OCI-LY3 (cell line): ENCODE measurements at regions not wholly inside any gene's neighbourhood (a gene's known extent, or its start where the extent isn't known, plus 50 kb on each side); places are given as distances from the start of the nearest gene placed in this dataset.
"Not testable (repeated sequence)": the region's sequence is repeated elsewhere in the genome, so short reads cannot be mapped to it uniquely, and the experiment has no call there.

Source experiments
- CTCF ChIP-seq: fragments of 200-600, 300-600 bp; sonication (generic); IDR thresholded peaks from 2 replicates; pipeline ENCODE4 v1.5.1; 2014; ENCODE audit warnings: antibody characterized with exemption, low read length, low read depth
- EZH2phosphoT487 ChIP-seq: fragments of 200-600 bp; shearing (Covaris generic); IDR thresholded peaks from 2 replicates; pipeline ENCODE4 v1.6.1; 2018; ENCODE audit warnings: antibody characterized with exemption, mixed run types, low read depth

GRCh38 chr7:27457603-27458565 is 204.8 kb downstream of the HIBADH start:
- TF ChIP-seq CTCF, EZH2phosphoT487: not testable (repeated sequence)
